Keratinocyte (primary cell): ENCODE measurements at regions not wholly inside any gene's neighbourhood (a gene's known extent, or its start where the extent isn't known, plus 50 kb on each side); places are given as distances from the start of the nearest gene placed in this dataset.

ENCODE experiments used
- DNase-seq: peaks from one replicate; pipeline ENCODE4 v3.0.0-alpha.2; 2011; ENCODE audit warnings: low read depth, missing footprints, low spot score
- FAIRE-seq: peaks from 2 replicates; lab custom pipeline; 2011; peaks lifted over from hg19 to GRCh38; lab: Jason Lieb, UNC
- H2AFZ ChIP-seq: 2 replicates; pipeline ENCODE4 v1.6.0; 2012; ENCODE audit warnings: low read length, control low read depth, inconsistent platforms; ENCODE audit not compliant: control insufficient read depth
- H3K27ac ChIP-seq: 2 replicates; pipeline ENCODE4 v1.5.1; 2011; ENCODE audit warnings: low read length; ENCODE audit not compliant: control insufficient read depth, insufficient read depth
- H3K27me3 ChIP-seq: 3 replicates; pipeline ENCODE4 v1.6.0; 2011; ENCODE audit warnings: low read length; ENCODE audit not compliant: control insufficient read depth, insufficient read depth; ENCODE audit errors: extremely low read depth
- H3K36me3 ChIP-seq, 2 experiments: 2 replicates in 1 of 2; 3 replicates in 1 of 2; pipeline ENCODE4 v1.5.1; 2011; ENCODE audit warnings: low read length in 2 of 2, mild to moderate bottlenecking in 1 of 2; ENCODE audit not compliant: control insufficient read depth in 2 of 2, insufficient read depth in 2 of 2; ENCODE audit errors: extremely low read depth in 1 of 2
- H3K4me1 ChIP-seq: 3 replicates; pipeline ENCODE4 v1.5.1; 2011; ENCODE audit warnings: low read length; ENCODE audit not compliant: control insufficient read depth, insufficient read depth; ENCODE audit errors: extremely low read depth
- H3K4me2 ChIP-seq: 3 replicates; pipeline ENCODE4 v1.6.0; 2011; ENCODE audit warnings: low read depth, low read length; ENCODE audit not compliant: control insufficient read depth, insufficient read depth; ENCODE audit errors: extremely low read depth
- H3K4me3 ChIP-seq, 3 experiments: fragments of 200-600 bp in 1 of 3; sonication (generic) in 1 of 3; 2 replicates in 2 of 3; 3 replicates in 1 of 3; pipeline ENCODE4 v1.5.1; 2011 to 2016; ENCODE audit warnings: low read length in 3 of 3, mild to moderate bottlenecking in 3 of 3, control low read depth in 2 of 3, inconsistent platforms in 1 of 3, low read depth in 1 of 3, mixed read lengths in 1 of 3, mixed run types in 1 of 3, moderate library complexity in 1 of 3; ENCODE audit not compliant: control insufficient read depth in 2 of 3, insufficient read depth in 2 of 3; ENCODE audit errors: extremely low read depth in 1 of 3
- H3K79me2 ChIP-seq: 2 replicates; pipeline ENCODE4 v1.6.0; 2012; ENCODE audit warnings: low read length; ENCODE audit not compliant: control insufficient read depth, insufficient read depth
- H3K9ac ChIP-seq: 3 replicates; pipeline ENCODE4 v1.6.0; 2011; ENCODE audit warnings: low read length; ENCODE audit not compliant: control insufficient read depth, insufficient read depth; ENCODE audit errors: extremely low read depth
- H3K9me1 ChIP-seq: 3 replicates; pipeline ENCODE4 v1.6.0; 2011; ENCODE audit warnings: low read length; ENCODE audit not compliant: control insufficient read depth, insufficient read depth; ENCODE audit errors: extremely low read depth
- H3K9me3 ChIP-seq: 2 replicates; pipeline ENCODE4 v1.5.1; 2012; ENCODE audit warnings: low read depth, low read length; ENCODE audit not compliant: control insufficient read depth
- H4K20me1 ChIP-seq: 3 replicates; pipeline ENCODE4 v1.6.0; 2011; ENCODE audit warnings: low read length; ENCODE audit not compliant: control insufficient read depth, insufficient read depth; ENCODE audit errors: extremely low read depth
- EZH2 ChIP-seq: IDR thresholded peaks from one replicate; pipeline ENCODE4 v1.6.1; 2012; ENCODE audit warnings: inconsistent platforms, mild to moderate bottlenecking, low read length, moderate library complexity
- dilution Hi-C: fragments of 300-500 bp; cut with MboI; formaldehyde crosslinking; loops from one replicate; pipeline ENCODE4 v1.7.0; 2020; ENCODE audit warnings: low sequenced_read_pairs; ENCODE audit not compliant: extremely low pct_ligation_motif_present
- TF ChIP-seq, protein P1 (sequence below), 3 experiments: IDR thresholded peaks in 1 of 3; conservative IDR thresholded peaks in 1 of 3; optimal IDR thresholded peaks in 1 of 3; 2 replicates in 2 of 3; 3 replicates in 1 of 3; pipeline versions ENCODE3 to v1.5.1; 2011; ENCODE audit warnings: low read length in 3 of 3, mild to moderate bottlenecking in 3 of 3, moderate library complexity in 2 of 3, control low read depth in 1 of 3, inconsistent platforms in 1 of 3; ENCODE audit not compliant: insufficient read depth in 2 of 3; ENCODE audit errors: extremely low read depth in 1 of 3

DNA sequence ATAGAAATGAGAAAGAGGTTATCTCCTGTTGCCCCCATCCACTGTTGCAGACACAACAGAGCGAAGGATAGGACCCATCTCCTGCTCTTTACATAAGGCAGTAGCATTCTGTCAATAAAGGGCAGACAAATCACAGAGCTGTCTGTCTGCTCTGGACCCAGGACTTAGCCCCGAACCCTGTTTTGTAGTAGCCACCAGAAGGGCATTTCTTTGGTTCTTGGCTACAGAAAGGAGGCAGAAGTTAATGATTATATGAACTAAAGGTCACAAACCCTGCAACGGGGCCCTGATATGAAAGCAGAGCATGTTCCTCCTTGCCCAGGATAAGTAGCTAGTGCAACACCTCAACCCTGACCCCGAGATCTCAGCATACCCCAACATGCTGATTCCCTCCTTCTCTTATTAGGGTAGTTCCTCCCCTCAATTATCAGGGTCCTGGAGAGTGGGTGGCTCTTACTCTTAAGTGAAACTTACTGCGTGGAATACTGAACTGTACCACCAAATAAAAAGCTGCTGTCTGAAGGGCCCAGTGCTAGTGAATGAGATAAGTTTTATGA lies 680.4 kb upstream of the SPRY2 start:
- dilution Hi-C loops: no loop called here
- no peaks in the 10 kb centered on the region for H4K20me1 ChIP-seq

DNA sequence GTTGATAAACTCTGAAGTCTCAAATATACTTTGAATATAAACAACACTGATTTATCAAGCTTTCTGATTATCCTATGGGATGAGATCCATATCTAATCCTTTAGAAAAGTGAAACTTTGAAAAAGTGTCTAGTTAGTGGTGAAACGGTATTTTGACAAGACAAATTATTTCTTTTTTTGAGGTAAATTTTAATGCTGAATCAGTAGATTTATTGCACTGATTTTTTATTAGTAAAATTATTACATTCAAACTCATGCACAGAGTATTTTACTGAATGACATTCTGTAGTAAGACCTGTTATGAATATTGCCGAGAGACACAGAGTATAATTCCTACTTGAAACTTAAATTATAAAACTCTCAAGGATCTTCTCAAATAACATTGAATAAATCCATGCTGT lies 679.1 kb upstream of the SPRY2 start:
- Histone ChIP-seq H3K4me1 (no peaks in the 10 kb centered on the region), H3K4me3 (no peak overlapping the region), H3K27ac (no peak overlapping the region), H4K20me1 (no peaks in the 10 kb centered on the region), H3K9me1 (no peaks in the 10 kb centered on the region), H3K4me2 (no peak overlapping the region), H3K36me3 (no peaks in the 10 kb centered on the region), H2AFZ (no peak overlapping the region), H3K9ac (no peak overlapping the region), H3K27me3 (no peaks in the 10 kb centered on the region), H3K9me3 (no peaks in the 10 kb centered on the region), H3K79me2 (no peaks in the 10 kb centered on the region)
- TF ChIP-seq EZH2: no peak
- TF ChIP-seq, protein P1, sequence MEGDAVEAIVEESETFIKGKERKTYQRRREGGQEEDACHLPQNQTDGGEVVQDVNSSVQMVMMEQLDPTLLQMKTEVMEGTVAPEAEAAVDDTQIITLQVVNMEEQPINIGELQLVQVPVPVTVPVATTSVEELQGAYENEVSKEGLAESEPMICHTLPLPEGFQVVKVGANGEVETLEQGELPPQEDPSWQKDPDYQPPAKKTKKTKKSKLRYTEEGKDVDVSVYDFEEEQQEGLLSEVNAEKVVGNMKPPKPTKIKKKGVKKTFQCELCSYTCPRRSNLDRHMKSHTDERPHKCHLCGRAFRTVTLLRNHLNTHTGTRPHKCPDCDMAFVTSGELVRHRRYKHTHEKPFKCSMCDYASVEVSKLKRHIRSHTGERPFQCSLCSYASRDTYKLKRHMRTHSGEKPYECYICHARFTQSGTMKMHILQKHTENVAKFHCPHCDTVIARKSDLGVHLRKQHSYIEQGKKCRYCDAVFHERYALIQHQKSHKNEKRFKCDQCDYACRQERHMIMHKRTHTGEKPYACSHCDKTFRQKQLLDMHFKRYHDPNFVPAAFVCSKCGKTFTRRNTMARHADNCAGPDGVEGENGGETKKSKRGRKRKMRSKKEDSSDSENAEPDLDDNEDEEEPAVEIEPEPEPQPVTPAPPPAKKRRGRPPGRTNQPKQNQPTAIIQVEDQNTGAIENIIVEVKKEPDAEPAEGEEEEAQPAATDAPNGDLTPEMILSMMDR (optimal IDR thresholded peaks at IDR 0.05 in 1 of 3, IDR thresholded peaks at IDR 0.05 in 1 of 3, conservative IDR thresholded peaks at IDR 0.05 in 1 of 3; ENCODE audit: extremely low read depth in 1 of 3, insufficient read depth in 2 of 3, low read length in 3 of 3): no peak
- FAIRE-seq (no peak), DNase-seq (no peak)
- dilution Hi-C loops: no loop called here

More for the DNA sequence above, 680.4 kb upstream of the SPRY2 start:
- no peak for TF ChIP-seq EZH2
- TF ChIP-seq, protein P1 (optimal IDR thresholded peaks at IDR 0.05 in 1 of 3, IDR thresholded peaks at IDR 0.05 in 1 of 3, conservative IDR thresholded peaks at IDR 0.05 in 1 of 3; ENCODE audit: extremely low read depth in 1 of 3, insufficient read depth in 2 of 3, low read length in 3 of 3): no peak
- H3K27me3 ChIP-seq: no peaks in the 10 kb centered on the region
- H3K9me3 ChIP-seq: no peaks in the 10 kb centered on the region
- FAIRE-seq: no peak
- no peak for DNase-seq
- no peak overlapping the region for H3K27ac ChIP-seq
- H3K9ac ChIP-seq: no peak overlapping the region
- no peak overlapping the region for H3K4me3 ChIP-seq
- H3K9me1 ChIP-seq: no peaks in the 10 kb centered on the region
- H2AFZ ChIP-seq: no peak overlapping the region
- no peaks in the 10 kb centered on the region for H3K79me2 ChIP-seq
- no peaks in the 10 kb centered on the region for H3K36me3 ChIP-seq
- no peak overlapping the region for H3K4me2 ChIP-seq
- no peaks in the 10 kb centered on the region for H3K4me1 ChIP-seq
